DMS79 treated with DMSO at 0.1 percent for 48 hours (cell line): ENCODE measurements at regions not wholly inside any gene's neighbourhood (a gene's known extent, or its start where the extent isn't known, plus 50 kb on each side); places are given as distances from the start of the nearest gene placed in this dataset.
A peak's percentile ranks its signal among the peaks of the same experiment; 100 is the strongest.

ENCODE experiments used
- DNase-seq: peaks from one replicate; lab custom pipeline; 2025; lab: John Stamatoyannopoulos, UW

- no peak for DNase-seq
These were observed 1523.7 kb upstream of the PIK3C3 start for GRCh38 chr18:40431071-40431985.

DNA sequence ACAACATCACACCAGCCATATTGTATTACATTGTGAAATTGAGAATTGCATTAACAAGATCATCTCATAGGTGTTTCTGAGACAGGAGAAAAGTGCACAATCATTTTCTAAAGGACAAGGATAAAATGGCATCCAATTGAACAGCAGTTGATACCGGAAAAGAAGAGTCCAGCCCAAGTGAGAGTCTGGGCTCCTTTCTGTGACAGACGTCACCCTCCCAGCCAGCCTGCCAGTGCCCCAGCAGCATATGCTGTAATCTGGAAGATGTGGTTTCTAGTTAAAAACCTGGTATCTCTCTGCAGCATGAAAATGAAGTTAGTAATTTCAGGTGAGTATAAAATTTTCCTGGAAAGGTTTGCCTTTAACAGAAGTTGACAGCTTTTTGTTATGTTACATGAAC lies 1531.7 kb upstream of the PIK3C3 start:
- DNase-seq: no peak

DNA sequence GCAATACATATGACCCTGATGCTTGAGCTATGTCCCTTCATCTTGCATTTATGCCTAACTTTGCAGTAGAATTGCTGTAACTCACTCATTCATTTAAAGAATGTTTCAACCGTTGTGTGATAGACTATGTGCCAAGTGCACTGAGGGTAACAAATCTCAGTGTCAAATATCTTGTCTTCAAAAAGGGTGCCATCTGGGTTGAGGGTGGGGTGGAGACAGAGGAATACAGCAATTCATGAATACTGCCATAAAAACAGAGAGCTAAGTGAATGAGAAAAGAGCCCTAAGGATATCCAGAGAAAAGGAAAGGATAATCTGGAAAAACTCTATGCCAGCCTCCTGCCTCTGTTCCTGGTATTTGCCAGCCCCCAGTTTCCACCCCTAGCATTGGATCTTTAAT lies 1534.4 kb upstream of the PIK3C3 start:
- no peak for DNase-seq

GRCh38 chr18:40417501-40417900 lies 1537.5 kb upstream of the PIK3C3 start:
- DNase-seq: no peak

GRCh38 chr18:40415821-40416220 lies 1539.2 kb upstream of the PIK3C3 start:
- no peak for DNase-seq

DNA sequence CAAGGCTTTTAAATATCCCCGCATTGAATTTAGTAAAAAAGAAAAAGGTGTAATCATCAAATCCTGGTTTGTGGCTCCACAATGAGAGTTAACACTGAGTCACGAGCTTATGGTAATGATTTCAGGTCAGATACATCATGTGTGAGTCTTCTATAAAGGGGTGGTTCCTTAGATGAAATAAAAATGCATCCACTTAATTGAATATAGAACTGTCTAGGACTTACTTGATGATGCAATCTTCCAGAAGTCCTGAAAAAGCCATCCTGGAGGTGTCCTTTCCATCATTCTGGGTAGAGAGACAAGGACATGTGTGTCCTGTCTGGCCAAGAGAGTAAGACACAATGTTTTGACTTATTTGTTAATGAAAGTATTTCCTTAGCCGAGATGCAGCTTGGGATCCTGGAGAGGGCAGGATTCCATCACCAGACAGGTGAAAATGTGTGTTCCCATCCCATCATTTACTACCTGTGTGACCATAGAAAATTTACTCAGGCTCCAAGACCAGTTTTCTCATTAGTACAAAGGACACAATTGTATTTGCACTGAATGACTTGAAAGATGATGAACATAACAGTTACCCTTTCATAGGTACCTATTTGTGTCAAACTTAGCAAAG lies 1539.8 kb upstream of the PIK3C3 start:
- no peak for DNase-seq

DNA sequence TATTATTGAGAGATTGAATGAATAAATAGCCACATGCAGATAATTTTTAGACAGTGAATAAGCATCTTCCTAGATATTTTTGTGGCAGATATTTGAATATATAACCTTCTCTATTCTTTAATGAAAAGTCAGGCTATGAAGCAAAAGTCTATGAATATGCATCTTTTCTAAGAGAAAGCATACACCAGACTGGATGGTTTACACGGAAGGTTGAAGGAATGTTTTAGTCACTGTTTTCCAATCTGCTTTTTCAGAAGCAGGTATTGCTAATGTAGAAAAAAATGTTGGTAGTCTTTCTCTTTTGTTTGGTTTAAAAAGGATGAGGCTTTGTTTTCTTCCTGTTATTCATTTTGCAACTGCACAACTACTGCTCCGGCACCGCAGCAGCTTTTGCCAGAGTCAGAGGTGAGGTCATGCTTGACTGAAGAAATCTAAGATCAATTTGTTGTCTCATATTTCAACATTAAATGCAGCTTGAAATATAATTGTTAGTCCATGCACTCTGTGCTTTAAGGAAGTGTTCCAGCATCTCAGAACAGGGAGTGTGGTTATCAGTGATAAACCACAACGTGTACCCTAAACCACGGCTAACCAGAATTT lies 1540.8 kb upstream of the PIK3C3 start:
- peak; percentile 86 for DNase-seq

- peak; percentile 77 for DNase-seq
These were observed 1541.9 kb upstream of the PIK3C3 start for GRCh38 chr18:40413160-40413559.

GRCh38 chr18:40412410-40412809 lies 1542.6 kb upstream of the PIK3C3 start:
- DNase-seq: no peak

- no peak for DNase-seq
These were observed 1547.1 kb upstream of the PIK3C3 start for GRCh38 chr18:40407909-40408308.

DNA sequence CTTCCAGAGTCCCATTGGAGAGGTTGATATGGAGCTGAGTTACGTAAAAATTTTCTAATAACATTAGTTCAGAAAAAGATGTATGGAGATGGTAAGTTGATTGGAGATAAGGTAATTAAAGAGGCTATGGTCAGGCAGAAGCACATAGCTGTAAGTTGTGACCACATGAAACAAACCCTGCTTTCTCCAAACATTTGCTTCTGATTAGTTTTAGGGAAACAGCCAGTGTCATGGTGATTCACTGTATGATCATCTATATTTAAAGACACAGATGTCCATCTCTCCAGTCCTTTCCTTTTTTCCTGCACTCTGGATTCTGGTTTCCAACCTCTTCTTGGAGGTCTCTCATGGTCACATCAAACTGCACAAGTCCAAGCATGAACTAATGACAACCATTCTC lies 1550.8 kb upstream of the PIK3C3 start:
- no peak for DNase-seq

GRCh38 chr18:40402052-40402451 lies 1553.0 kb upstream of the PIK3C3 start:
- DNase-seq: no peak

- no peak for DNase-seq
These were observed 1566.9 kb upstream of the PIK3C3 start for GRCh38 chr18:40388121-40388520.

- no peak for DNase-seq
These were observed 1567.8 kb upstream of the PIK3C3 start for GRCh38 chr18:40387130-40387787.

DNA sequence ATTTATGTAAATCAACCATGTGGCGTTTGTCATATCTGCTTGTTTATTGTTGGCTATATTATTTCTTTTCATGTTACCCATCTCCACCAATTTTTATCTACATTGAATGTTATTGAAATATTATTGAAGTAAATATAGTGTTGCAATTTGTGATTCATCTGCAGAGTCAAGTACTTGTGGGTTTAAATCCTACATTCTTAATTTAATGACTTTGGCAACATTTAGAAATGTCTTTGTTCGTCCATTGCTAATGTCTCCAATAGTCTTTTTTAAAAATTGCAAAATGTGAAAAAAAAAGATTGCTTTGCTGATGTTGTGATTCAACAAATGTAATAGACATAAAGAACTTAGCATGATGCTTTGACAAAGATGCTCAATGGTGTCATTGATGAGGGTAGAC lies 1572.8 kb upstream of the PIK3C3 start:
- DNase-seq: no peak

- DNase-seq: no peak
These were observed 1574.2 kb upstream of the PIK3C3 start for GRCh38 chr18:40380686-40381439.

GRCh38 chr18:40375837-40376236 lies 1579.2 kb upstream of the PIK3C3 start:
- DNase-seq: no peak

- no peak for DNase-seq
These were observed 1583.4 kb upstream of the PIK3C3 start for GRCh38 chr18:40371673-40372072.

GRCh38 chr18:40367576-40367975 lies 1587.5 kb upstream of the PIK3C3 start:
- no peak for DNase-seq

- DNase-seq: no peak
These were observed 1588.5 kb upstream of the PIK3C3 start for GRCh38 chr18:40366521-40366920.

DNA sequence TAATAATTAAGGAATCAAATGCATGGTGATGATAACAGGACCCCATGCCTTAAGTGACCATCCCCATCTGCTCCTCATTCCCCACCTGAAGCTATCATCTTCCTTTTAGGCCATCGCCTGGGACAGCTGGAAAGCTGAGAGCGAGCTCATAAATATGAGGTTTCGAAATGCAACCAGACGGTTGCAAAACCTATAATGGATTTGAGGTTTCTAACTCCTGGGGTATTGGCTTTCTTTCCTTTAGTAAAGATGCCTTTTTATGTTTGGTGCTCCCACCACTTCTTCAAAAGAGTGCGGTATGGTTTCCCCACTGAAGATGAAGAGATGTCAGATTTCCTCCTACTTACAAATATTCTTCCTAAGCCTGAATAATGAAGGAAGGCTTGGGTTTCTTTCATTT lies 1589.5 kb upstream of the PIK3C3 start:
- DNase-seq: no peak

- no peak for DNase-seq
These were observed 1594.5 kb upstream of the PIK3C3 start for GRCh38 chr18:40360558-40360957.
